ENCODE measurements at regions not wholly inside any gene's neighbourhood (a gene's known extent, or its start where the extent isn't known, plus 50 kb on each side); places are given as distances from the start of the nearest gene placed in this dataset.

- no peaks in the 10 kb centered on the region for H3K79me2 ChIP-seq (ENCODE audit: control insufficient read depth, insufficient read depth, low read length)
- no peak overlapping the region for H3K4me3 Mint-ChIP-seq
- POLR2A ChIA-PET = no interaction called here
- no peak for TF ChIP-seq EZH2 (IDR thresholded peaks at IDR 0.05; ENCODE audit: borderline replicate concordance, insufficient read depth, low read depth, low read length, poor library complexity, severe bottlenecking)
- TF ChIP-seq CTCF (IDR thresholded peaks at IDR 0.05) = no peak
- no peak overlapping the region for H3K9ac ChIP-seq (ENCODE audit: low read length)
- no peaks in the 10 kb centered on the region for H3K4me1 Mint-ChIP-seq
- peaks cover 0 to 2% (median 0%) of the 10 kb centered on the region in 3 donors for H3K9me3 ChIP-seq (ENCODE audit: control extremely low read depth in 1 of 3, control insufficient read depth in 2 of 3, insufficient read depth in 1 of 3, low read length in 2 of 3)
- WGBS (ENCODE audit: insufficient coverage) = 90% methylated on average over 2 of the region's 3 CpGs
- H3K4me2 ChIP-seq (replicated peaks; ENCODE audit: low read depth, low read length, poor library complexity, severe bottlenecking) = no peak overlapping the region
- H4K20me1 ChIP-seq (ENCODE audit: control insufficient read depth, insufficient read depth, low read length, poor library complexity, severe bottlenecking) = no peaks in the 10 kb centered on the region
- H3K27me3 ChIP-seq (replicated peaks in 1 of 4; ENCODE audit: control extremely low read depth in 1 of 4, control insufficient read depth in 3 of 4, insufficient read depth in 4 of 4, low read length in 3 of 4) = no peaks in the 10 kb centered on the region
- no peaks in the 10 kb centered on the region for H3K36me3 ChIP-seq (replicated peaks in 1 of 2; ENCODE audit: control extremely low read depth in 1 of 2, control insufficient read depth in 1 of 2, extremely low read depth in 1 of 2, insufficient read depth in 2 of 2, low read length in 1 of 2)
- ATAC-seq (ENCODE audit: low read depth) = no peak
- no peak overlapping the region for H3K27ac ChIP-seq (ENCODE audit: low read length in 2 of 2)
- intact Hi-C loops (cut with micrococcal nuclease) = no loop called here
- H3K4me1 ChIP-seq (ENCODE audit: control insufficient read depth in 2 of 2, insufficient read depth in 2 of 2, low read length in 2 of 2) = no peaks in the 10 kb centered on the region
- H3K27ac Mint-ChIP-seq = no peak overlapping the region
- CTCF ChIA-PET = no interaction called here
- H3K4me3 ChIP-seq (ENCODE audit: control extremely low read depth in 1 of 5, extremely low read depth in 1 of 5, insufficient read depth in 1 of 5, low read depth in 2 of 5, low read length in 4 of 5) = no peak overlapping the region
- H3K9me3 Mint-ChIP-seq (ENCODE audit: insufficient read depth) = no peaks in the 10 kb centered on the region
- DNase-seq = no peak
- H3K27me3 Mint-ChIP-seq = no peaks in the 10 kb centered on the region
- H2AFZ ChIP-seq (ENCODE audit: insufficient read depth, low read depth, low read length, poor library complexity, severe bottlenecking) = no peak overlapping the region
Observed at GRCh38 chr3:143190101-143190500, 70.5 kb downstream of the CHST2 start.

- Mint-ChIP-seq H3K9me3 (ENCODE audit: insufficient read depth) (no peaks in the 10 kb centered on the region), H3K4me1 (no peaks in the 10 kb centered on the region), H3K27ac (no peak overlapping the region), H3K27me3 (no peaks in the 10 kb centered on the region), H3K4me3 (no peak overlapping the region)
- Histone ChIP-seq H3K4me3 (ENCODE audit: control extremely low read depth in 1 of 5, extremely low read depth in 1 of 5, insufficient read depth in 1 of 5, low read depth in 2 of 5, low read length in 4 of 5) (no peak overlapping the region), H3K36me3 (replicated peaks in 1 of 2; ENCODE audit: control extremely low read depth in 1 of 2, control insufficient read depth in 1 of 2, extremely low read depth in 1 of 2, insufficient read depth in 2 of 2, low read length in 1 of 2) (no peaks in the 10 kb centered on the region), H3K79me2 (ENCODE audit: control insufficient read depth, insufficient read depth, low read length) (no peaks in the 10 kb centered on the region), H3K4me1 (ENCODE audit: control insufficient read depth in 2 of 2, insufficient read depth in 2 of 2, low read length in 2 of 2) (no peaks in the 10 kb centered on the region), H2AFZ (ENCODE audit: insufficient read depth, low read depth, low read length, poor library complexity, severe bottlenecking) (no peak overlapping the region), H3K4me2 (replicated peaks; ENCODE audit: low read depth, low read length, poor library complexity, severe bottlenecking) (no peak overlapping the region), H3K27me3 (replicated peaks in 1 of 4; ENCODE audit: control extremely low read depth in 1 of 4, control insufficient read depth in 3 of 4, insufficient read depth in 4 of 4, low read length in 3 of 4) (no peaks in the 10 kb centered on the region), H4K20me1 (ENCODE audit: control insufficient read depth, insufficient read depth, low read length, poor library complexity, severe bottlenecking) (no peaks in the 10 kb centered on the region), H3K27ac (ENCODE audit: low read length in 2 of 2) (no peak overlapping the region), H3K9me3 (ENCODE audit: control extremely low read depth in 1 of 3, control insufficient read depth in 2 of 3, insufficient read depth in 1 of 3, low read length in 2 of 3) (peaks cover 0 to 2% (median 0%) of the 10 kb centered on the region in 3 donors), H3K9ac (ENCODE audit: low read length) (no peak overlapping the region)
- ATAC-seq (ENCODE audit: low read depth) (no peak), DNase-seq (no peak)
- no peak for TF ChIP-seq EZH2 (IDR thresholded peaks at IDR 0.05; ENCODE audit: borderline replicate concordance, insufficient read depth, low read depth, low read length, poor library complexity, severe bottlenecking)
- TF ChIP-seq CTCF (IDR thresholded peaks at IDR 0.05) = no peak
- WGBS (ENCODE audit: insufficient coverage) = 86% methylated on average over 1 of the region's 1 CpG
- CTCF ChIA-PET = no interaction called here
- POLR2A ChIA-PET = no interaction called here
- intact Hi-C loops (cut with micrococcal nuclease) = no loop called here
Observed at GRCh38 chr3:143192193-143192592, 72.6 kb downstream of the CHST2 start.

Data from B cell (primary cell).